ENCODE measurements at regions not wholly inside any gene's neighbourhood (a gene's known extent, or its start where the extent isn't known, plus 50 kb on each side); places are given as distances from the start of the nearest gene placed in this dataset.

DNA sequence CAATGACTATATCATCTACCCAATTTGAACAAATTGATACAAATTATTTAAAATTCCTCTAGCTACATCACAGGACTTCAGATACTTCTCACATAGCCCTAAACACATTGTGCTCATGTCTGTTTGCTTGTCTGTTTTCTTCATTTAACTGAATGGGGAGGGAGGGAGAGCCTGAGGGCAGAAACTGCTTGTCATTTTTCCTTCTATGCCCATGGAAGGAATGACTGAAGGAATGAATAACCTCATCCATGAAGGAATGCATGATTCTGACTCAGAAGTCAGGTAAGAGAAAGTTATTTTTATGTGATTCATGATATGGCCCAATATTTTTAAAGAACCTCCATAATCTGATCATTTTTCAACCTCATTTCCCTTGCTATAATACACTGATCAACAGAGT, 418.0 kb upstream of the PITX2 start:
- no peak overlapping the region for H2BK120ac ChIP-seq (ENCODE audit: low read depth, low read length)
- POLR2A ChIA-PET (ENCODE audit: unreplicated experiment): no interaction called here
- no peak overlapping the region for H2AK9ac ChIP-seq (replicated peaks; ENCODE audit: low read depth, low read length, poor library complexity)
- dilution Hi-C loops (cut with HindIII; ENCODE audit: low sequenced_read_pairs, unreplicated experiment) (no loop called here), in situ Hi-C loops (cut with MboI; ENCODE audit: low sequenced_read_pairs) (no loop called here), intact Hi-C loops (cut with micrococcal nuclease) (no loop called here)
- no peak overlapping the region for H3K4me3 ChIP-seq (ENCODE audit: insufficient read depth, low read depth, low read length)
- no peak overlapping the region for H3K23ac ChIP-seq (ENCODE audit: low read depth, low read length)
- no peaks in the 10 kb centered on the region for H3K36me3 ChIP-seq (ENCODE audit: control insufficient read depth, insufficient read depth, low read length)
- no peak overlapping the region for H3K4me2 ChIP-seq (ENCODE audit: low read depth, low read length)
- TF ChIP-seq CTCF (conservative IDR thresholded peaks at IDR 0.05; ENCODE audit: low read depth, low read length) (no peak), NFE2L2 (IDR thresholded peaks at IDR 0.05; ENCODE audit: low read depth, low read length) (no peak), POLR2A (IDR thresholded peaks at IDR 0.05; ENCODE audit: low read depth, low read length) (no peak), CHD1 (IDR thresholded peaks at IDR 0.05; ENCODE audit: low read depth, low read length) (no peak), RAD21 (IDR thresholded peaks at IDR 0.05; ENCODE audit: low read length) (no peak), CEBPB (IDR thresholded peaks at IDR 0.05; ENCODE audit: low read depth, low read length) (no peak), RCOR1 (IDR thresholded peaks at IDR 0.05; ENCODE audit: insufficient replicate concordance, low read length) (no peak), MXI1 (IDR thresholded peaks at IDR 0.05; ENCODE audit: borderline replicate concordance, low read depth, low read length) (no peak), MAZ (IDR thresholded peaks at IDR 0.05; ENCODE audit: borderline replicate concordance, low read depth, low read length) (no peak), FOS (IDR thresholded peaks at IDR 0.05; ENCODE audit: low read depth, low read length) (no peak)
- TF ChIP-seq, protein P1, sequence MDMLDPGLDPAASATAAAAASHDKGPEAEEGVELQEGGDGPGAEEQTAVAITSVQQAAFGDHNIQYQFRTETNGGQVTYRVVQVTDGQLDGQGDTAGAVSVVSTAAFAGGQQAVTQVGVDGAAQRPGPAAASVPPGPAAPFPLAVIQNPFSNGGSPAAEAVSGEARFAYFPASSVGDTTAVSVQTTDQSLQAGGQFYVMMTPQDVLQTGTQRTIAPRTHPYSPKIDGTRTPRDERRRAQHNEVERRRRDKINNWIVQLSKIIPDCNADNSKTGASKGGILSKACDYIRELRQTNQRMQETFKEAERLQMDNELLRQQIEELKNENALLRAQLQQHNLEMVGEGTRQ (IDR thresholded peaks at IDR 0.05; ENCODE audit: low read depth, low read length): no peak
- no peak overlapping the region for H3K4ac ChIP-seq (ENCODE audit: low read depth, low read length)
- H3K14ac ChIP-seq (replicated peaks; ENCODE audit: low read depth, low read length): no peak overlapping the region
- H4K91ac ChIP-seq (ENCODE audit: insufficient read depth, low read depth, low read length): no peak overlapping the region
- no peak for ATAC-seq (ENCODE audit: low read depth)
- H3K56ac ChIP-seq (ENCODE audit: extremely low read depth, insufficient read depth, low read length): no peak overlapping the region
- H2AK5ac ChIP-seq (ENCODE audit: low read depth, low read length): no peak overlapping the region
- no peaks in the 10 kb centered on the region for H4K20me1 ChIP-seq (ENCODE audit: insufficient read depth, low read length)
- no peaks in the 10 kb centered on the region for H3K27me3 ChIP-seq (ENCODE audit: control insufficient read depth, insufficient read depth, low read length)
- H2BK20ac ChIP-seq (ENCODE audit: low read depth, low read length): no peak overlapping the region
- H2AFZ ChIP-seq (replicated peaks; ENCODE audit: low read length, poor library complexity): no peak overlapping the region
- no peak overlapping the region for H3K9ac ChIP-seq (ENCODE audit: low read depth, low read length)
- H2BK5ac ChIP-seq (ENCODE audit: low read depth, low read length, poor library complexity, severe bottlenecking): no peak overlapping the region
- H3K27ac ChIP-seq (ENCODE audit: insufficient read depth, low read length): no peak overlapping the region
- H2BK15ac ChIP-seq (ENCODE audit: low read depth, low read length): no peak overlapping the region
- CTCF ChIA-PET: no interaction called here
- no peak overlapping the region for H4K8ac ChIP-seq (ENCODE audit: low read depth in 2 of 2, low read length in 2 of 2)
- no peaks in the 10 kb centered on the region for H3K9me3 ChIP-seq (ENCODE audit: control insufficient read depth, insufficient read depth, low read length)
- H4K5ac ChIP-seq (ENCODE audit: low read depth, low read length): no peak overlapping the region
- no peak overlapping the region for H3K18ac ChIP-seq (ENCODE audit: low read depth, low read length)
- no peaks in the 10 kb centered on the region for H3K4me1 ChIP-seq (ENCODE audit: control insufficient read depth, insufficient read depth, low read length)
- no peaks in the 10 kb centered on the region for H3K79me1 ChIP-seq (ENCODE audit: low read depth in 1 of 2, low read length in 2 of 2)
- no peak for DNase-seq
- no TSS peak for BruUV-seq (replicated peaks)
- no peaks in the 10 kb centered on the region for H3K9me1 ChIP-seq (ENCODE audit: insufficient read depth, low read length)

Data from IMR-90 (cell line).